AG09309 (cell line): ENCODE measurements at regions not wholly inside any gene's neighbourhood (a gene's known extent, or its start where the extent isn't known, plus 50 kb on each side); places are given as distances from the start of the nearest gene placed in this dataset.

Experiments used
- DNase-seq: peaks from one replicate; pipeline ENCODE4 v3.0.0-alpha.2; 2010; ENCODE audit warnings: low read depth
- H3K4me3 ChIP-seq: 2 replicates; pipeline ENCODE4 v1.5.1; 2011; ENCODE audit warnings: mild to moderate bottlenecking, low read depth, low read length, moderate library complexity; ENCODE audit not compliant: control insufficient read depth
- TF ChIP-seq, protein P1 (sequence below): IDR thresholded peaks from 2 replicates; pipeline ENCODE4 v1.5.1; 2011; ENCODE audit warnings: mild to moderate bottlenecking, low read depth, low read length, inconsistent platforms; ENCODE audit not compliant: insufficient read depth, control insufficient read depth; ENCODE audit errors: missing control alignments

DNA sequence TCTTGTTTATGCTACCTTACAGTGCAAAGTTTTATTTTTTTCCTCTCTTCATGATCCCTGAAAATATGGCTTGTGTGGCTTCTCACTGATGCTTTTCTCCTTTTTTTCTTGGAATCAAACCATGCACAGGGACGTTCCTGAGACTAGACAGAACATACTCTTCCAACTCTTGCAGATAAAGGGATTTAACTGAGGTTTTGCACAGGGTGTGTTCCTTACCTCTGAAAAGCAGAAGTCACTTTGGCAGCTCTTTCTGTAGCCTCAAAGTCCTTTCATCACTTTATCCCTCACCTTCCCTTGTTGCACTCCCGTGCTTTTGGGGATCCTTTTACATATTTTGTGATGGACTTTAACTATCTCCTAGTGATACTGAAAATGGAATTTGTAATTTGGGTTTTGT lies 300.1 kb downstream of the SPRY1 start:
- TF ChIP-seq, protein P1, sequence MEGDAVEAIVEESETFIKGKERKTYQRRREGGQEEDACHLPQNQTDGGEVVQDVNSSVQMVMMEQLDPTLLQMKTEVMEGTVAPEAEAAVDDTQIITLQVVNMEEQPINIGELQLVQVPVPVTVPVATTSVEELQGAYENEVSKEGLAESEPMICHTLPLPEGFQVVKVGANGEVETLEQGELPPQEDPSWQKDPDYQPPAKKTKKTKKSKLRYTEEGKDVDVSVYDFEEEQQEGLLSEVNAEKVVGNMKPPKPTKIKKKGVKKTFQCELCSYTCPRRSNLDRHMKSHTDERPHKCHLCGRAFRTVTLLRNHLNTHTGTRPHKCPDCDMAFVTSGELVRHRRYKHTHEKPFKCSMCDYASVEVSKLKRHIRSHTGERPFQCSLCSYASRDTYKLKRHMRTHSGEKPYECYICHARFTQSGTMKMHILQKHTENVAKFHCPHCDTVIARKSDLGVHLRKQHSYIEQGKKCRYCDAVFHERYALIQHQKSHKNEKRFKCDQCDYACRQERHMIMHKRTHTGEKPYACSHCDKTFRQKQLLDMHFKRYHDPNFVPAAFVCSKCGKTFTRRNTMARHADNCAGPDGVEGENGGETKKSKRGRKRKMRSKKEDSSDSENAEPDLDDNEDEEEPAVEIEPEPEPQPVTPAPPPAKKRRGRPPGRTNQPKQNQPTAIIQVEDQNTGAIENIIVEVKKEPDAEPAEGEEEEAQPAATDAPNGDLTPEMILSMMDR = no peak
- H3K4me3 ChIP-seq = no peak overlapping the region
- no peak for DNase-seq

DNA sequence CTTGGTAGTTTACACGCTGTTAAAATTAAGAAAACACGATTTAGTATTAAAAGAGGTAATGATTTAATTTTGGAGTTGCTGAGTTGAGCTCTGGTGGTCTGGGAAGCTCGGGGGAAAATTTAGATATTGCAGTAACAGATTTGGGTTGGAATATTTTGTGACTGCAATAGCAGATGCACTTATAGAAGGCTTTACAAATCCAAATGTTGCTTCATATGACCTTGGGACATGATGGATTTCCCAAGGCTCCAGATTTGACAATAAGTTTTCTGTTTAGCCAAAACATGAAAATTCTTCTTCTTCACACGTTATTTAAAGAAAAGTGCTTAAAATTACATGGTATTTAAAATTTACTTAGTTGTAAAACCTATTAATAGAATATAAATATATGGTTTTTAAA lies 302.0 kb downstream of the SPRY1 start:
- no peak for DNase-seq
- TF ChIP-seq, protein P1 = no peak
- no peak overlapping the region for H3K4me3 ChIP-seq

DNA sequence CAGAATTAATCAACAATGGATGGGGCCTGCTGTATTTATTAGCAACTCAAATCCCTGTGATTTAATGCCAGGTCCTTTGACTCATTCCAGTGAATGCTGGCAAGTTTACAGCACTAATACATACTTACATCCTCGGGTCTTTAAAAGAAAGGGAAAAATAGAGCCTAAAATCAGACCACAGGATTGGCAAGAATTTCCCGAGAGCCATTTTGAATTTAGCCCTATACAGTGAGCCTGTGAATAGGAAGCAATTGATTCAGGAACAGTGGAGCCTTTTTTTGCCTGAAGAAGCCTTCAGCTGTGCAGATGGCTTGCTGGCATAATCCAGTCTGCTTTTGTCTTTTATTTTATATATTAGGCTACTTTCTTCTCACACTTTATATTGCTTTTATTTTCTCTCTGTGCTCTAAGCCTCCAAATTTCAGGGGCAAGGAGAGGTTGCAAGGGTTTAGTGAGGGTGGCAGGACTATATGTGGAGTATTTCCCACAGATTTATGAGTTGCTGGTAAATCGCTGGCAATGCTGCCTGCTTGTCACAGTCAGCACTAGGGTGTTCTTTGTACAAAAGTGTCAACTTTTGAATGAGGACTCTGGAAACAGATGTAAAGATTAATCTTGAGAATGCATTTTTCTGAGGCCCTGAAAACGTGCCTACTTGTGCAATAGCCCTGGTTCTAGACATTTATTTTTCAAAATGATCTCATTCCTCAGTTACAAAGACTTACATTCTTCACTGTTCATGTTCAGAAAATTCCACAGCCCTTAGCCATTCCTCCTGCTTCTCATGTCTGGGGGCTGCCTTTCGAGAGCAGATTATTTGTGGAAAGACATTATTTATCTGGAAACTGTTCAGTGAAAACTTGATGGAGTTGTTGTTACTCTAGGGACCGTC lies 303.5 kb downstream of the SPRY1 start:
- H3K4me3 ChIP-seq = peak overlapping the region; percentile 1; the same call in 1 of the 2 replicates
- peak; percentile 82 for DNase-seq
- TF ChIP-seq, protein P1 = no peak

DNA sequence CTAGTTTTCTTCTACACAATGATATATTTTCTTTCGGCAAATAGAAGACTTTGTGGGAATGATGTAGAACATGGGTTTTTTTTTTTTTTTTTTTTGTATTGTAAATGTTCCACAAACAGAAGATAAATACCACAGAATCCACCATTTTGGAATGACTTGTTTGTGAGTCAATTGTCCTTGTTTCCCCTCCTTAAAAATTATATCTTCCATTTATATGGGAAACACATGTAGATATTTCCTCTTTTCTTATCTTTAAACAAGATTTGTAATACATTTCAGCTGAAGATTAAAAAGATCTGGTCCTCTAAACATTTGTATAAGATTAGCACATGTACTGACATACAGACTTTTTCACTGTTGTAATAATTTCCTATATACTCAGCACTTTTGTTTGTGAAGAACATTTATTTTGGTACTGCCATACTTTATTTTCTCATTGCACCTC lies 304.6 kb downstream of the SPRY1 start:
- H3K4me3 ChIP-seq = no peak overlapping the region
- TF ChIP-seq, protein P1 = no peak
- no peak for DNase-seq

DNA sequence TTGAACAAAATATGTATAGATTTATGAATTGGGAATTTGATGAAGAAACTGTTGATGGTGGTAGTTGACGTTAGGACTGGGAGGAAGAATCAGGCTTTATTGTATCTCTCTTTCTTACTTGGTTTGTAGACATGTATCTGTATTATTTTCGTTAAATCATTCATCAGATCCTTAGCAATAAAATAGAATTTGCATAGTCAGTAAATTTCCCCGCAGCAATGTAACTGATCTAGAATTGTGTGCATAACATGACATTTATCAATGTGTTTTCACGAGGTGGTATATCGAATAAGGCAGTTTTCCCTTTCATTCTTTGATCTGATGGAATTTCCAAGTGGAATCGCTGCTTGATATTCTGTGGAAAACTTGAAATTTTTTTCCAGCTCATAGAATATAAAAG lies 308.8 kb downstream of the SPRY1 start:
- no peak for DNase-seq
- H3K4me3 ChIP-seq = no peak overlapping the region
- TF ChIP-seq, protein P1 = no peak

DNA sequence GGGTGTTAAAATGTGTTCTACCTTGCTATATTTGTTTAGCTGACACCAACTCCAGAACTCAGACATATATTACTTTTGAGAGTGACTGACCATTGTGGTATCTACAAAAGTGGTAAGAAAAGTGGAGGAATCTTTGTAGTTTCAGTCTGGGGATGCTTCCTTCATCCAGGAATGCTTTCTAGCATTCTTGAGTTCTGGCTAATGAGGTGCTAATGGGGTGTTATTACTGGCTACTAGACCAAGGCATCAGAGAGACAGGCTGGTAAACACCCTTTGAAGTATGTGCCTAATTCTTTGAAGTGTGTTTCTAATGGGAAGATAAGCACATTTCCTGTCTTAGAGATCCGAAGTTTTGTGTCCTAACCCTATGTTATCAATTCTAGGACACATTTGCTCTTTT lies 310.4 kb downstream of the SPRY1 start:
- H3K4me3 ChIP-seq = no peak overlapping the region
- DNase-seq = no peak
- TF ChIP-seq, protein P1 = no peak
